Stomach smooth muscle (tissue), 2 donors: ENCODE measurements at regions not wholly inside any gene's neighbourhood (a gene's known extent, or its start where the extent isn't known, plus 50 kb on each side); places are given as distances from the start of the nearest gene placed in this dataset.
"Not testable (repeated sequence)": the region's sequence is repeated elsewhere in the genome, so short reads cannot be mapped to it uniquely, and the experiment has no call there.

Experiments
- H3K27ac ChIP-seq: one replicate; pipeline ENCODE4 v1.7.0; 2013; ENCODE audit warnings: mild to moderate bottlenecking, low read length, inconsistent platforms
- H3K27me3 ChIP-seq, 2 donors: one replicate each; pipeline ENCODE4 v1.7.0; 2013; ENCODE audit warnings: low read length in 2 of 2; ENCODE audit not compliant: insufficient read depth in 2 of 2, control insufficient read depth in 1 of 2
- H3K36me3 ChIP-seq, 2 donors: one replicate each; pipeline ENCODE4 v1.7.0; 2013; ENCODE audit warnings: low read length in 2 of 2; ENCODE audit not compliant: control insufficient read depth in 2 of 2, insufficient read depth in 2 of 2
- H3K4me1 ChIP-seq: one replicate; pipeline ENCODE4 v1.7.0; 2013; ENCODE audit warnings: low read length; ENCODE audit not compliant: control insufficient read depth, insufficient read depth
- H3K4me3 ChIP-seq, 2 donors: one replicate each; pipeline ENCODE4 v1.7.0; 2013; ENCODE audit warnings: low read length in 2 of 2
- H3K9ac ChIP-seq, 2 donors: one replicate each; pipeline ENCODE4 v1.7.0; 2013; ENCODE audit warnings: low read length in 2 of 2, mild to moderate bottlenecking in 1 of 2
- H3K9me3 ChIP-seq, 2 donors: one replicate each; pipeline ENCODE4 v1.7.0; 2013; ENCODE audit warnings: low read length in 2 of 2; ENCODE audit not compliant: control insufficient read depth in 2 of 2
- donor health status: healthy.
- donor health status: Pancreatic carcinoma.

DNA sequence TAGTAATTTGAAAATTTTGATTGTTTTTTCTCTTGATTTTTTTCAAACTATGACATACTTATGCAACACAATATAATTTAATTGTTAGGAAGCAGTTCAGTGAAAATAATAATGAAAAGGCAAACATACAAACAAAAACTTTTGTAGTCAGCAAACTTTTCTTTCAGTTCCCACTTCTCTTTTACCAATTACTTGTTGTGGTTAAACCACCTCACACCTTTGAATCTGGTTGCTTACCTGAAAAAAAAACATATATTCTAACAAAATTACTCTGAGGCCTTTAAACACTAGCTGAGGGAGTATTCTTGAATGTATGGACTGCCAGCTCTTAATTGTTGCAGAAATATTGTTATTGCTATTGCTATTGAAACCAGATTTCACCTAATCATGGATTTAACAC is 266.2 kb upstream of the SEMA3C start:
- Histone ChIP-seq H3K36me3 (no peaks in the 10 kb centered on the region), H3K9me3 (no peaks in the 10 kb centered on the region), H3K9ac (no peak overlapping the region), H3K4me1 (no peaks in the 10 kb centered on the region), H3K4me3 (no peak overlapping the region), H3K27ac (no peak overlapping the region), H3K27me3 (no peaks in the 10 kb centered on the region)

DNA sequence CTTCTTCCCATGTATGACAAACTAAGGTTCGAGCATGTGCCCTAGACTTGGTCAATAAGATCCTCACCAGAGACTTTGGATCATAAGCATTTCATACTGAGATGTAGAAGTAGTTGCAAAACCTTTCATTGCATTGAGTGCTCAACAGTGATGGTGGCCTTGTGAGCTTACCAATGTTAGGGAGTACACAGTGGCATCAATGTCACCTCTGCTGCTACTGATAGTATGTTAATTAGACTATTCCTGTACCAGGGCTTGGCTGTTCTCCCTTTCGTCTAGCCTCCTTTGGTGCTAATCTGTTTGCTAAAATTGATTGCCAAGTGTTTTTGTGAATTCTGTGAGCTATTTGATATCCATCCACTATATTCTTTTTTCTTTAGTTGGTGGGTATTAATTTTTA is 264.5 kb upstream of the SEMA3C start:
- no peaks in the 10 kb centered on the region for H3K4me1 ChIP-seq
- no peaks in the 10 kb centered on the region for H3K27me3 ChIP-seq
- no peak overlapping the region for H3K4me3 ChIP-seq
- H3K27ac ChIP-seq = no peak overlapping the region
- H3K36me3 ChIP-seq = no peaks in the 10 kb centered on the region
- H3K9me3 ChIP-seq = no peaks in the 10 kb centered on the region
- no peak overlapping the region for H3K9ac ChIP-seq

DNA sequence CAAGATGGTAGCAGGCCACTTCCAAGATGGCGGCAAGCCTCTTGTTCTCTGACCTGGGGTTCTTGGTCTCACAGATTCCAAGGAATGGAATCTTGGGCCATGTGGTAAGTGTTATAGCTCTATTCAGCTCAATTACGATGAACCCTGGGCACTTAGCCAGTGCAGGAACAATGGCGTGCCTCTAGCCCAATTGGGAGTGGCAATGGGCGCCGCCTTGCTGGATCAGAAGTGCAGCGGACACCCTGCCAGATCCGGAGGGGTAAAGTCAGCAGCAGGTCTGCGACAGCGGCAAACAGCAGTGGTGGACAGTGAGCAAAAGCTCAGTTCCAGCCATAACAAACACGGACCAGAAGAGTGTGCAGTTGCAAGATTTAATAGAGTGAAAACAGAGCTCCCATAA is 263.2 kb upstream of the SEMA3C start:
- H3K27me3 ChIP-seq, H3K27ac ChIP-seq, H3K36me3 ChIP-seq: not testable (repeated sequence)

DNA sequence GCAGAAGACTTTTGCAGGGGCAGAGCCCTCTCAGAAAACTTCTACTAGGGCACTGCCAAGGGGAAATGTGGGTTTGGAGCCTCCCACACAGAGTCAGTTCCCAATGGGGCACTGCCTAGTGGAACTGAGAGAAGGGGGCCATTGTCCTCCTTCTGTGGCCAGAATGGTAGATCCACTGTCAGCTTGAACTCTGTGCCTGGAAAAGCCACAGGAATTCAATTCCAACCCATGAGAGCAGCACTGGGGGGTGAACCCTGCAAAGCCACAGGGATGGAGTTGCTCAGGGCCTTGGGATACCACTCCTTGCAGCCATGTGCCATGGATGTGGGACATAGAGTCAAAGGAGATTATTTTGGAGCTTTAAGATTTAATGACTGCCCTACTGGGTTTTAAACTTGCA is 262.2 kb upstream of the SEMA3C start:
- no peak overlapping the region for H3K4me3 ChIP-seq
- H3K4me1 ChIP-seq = no peaks in the 10 kb centered on the region
- H3K27me3 ChIP-seq = no peaks in the 10 kb centered on the region
- no peaks in the 10 kb centered on the region for H3K9me3 ChIP-seq
- H3K27ac ChIP-seq = no peak overlapping the region
- H3K9ac ChIP-seq = no peak overlapping the region
- no peaks in the 10 kb centered on the region for H3K36me3 ChIP-seq

More for the DNA sequence above, 263.2 kb upstream of the SEMA3C start:
- not testable (repeated sequence) for H3K9ac ChIP-seq, H3K4me3 ChIP-seq, H3K9me3 ChIP-seq, H3K4me1 ChIP-seq

DNA sequence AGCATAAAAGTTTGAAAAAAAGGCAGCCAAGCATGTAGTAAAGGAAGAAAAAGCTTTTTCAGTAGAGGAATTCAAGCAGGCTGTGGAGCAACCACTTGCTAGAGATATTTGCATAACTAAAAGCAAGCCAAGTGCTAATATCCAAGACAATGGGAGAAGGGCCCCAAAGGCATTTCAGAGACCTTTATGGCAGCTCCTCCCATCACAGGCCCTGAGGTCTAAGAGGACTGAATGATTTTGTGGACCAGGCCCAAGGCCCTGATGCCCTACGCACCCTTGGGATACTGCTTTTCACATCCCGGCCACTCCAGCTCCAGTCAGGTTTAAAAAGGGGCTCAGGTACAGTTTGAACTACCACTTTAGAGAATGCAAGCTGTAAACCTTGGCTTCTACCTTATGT is 261.7 kb upstream of the SEMA3C start:
- Histone ChIP-seq H3K9me3 (no peaks in the 10 kb centered on the region), H3K4me1 (no peaks in the 10 kb centered on the region), H3K27me3 (no peaks in the 10 kb centered on the region), H3K9ac (no peak overlapping the region), H3K4me3 (no peak overlapping the region), H3K27ac (no peak overlapping the region), H3K36me3 (no peaks in the 10 kb centered on the region)

DNA sequence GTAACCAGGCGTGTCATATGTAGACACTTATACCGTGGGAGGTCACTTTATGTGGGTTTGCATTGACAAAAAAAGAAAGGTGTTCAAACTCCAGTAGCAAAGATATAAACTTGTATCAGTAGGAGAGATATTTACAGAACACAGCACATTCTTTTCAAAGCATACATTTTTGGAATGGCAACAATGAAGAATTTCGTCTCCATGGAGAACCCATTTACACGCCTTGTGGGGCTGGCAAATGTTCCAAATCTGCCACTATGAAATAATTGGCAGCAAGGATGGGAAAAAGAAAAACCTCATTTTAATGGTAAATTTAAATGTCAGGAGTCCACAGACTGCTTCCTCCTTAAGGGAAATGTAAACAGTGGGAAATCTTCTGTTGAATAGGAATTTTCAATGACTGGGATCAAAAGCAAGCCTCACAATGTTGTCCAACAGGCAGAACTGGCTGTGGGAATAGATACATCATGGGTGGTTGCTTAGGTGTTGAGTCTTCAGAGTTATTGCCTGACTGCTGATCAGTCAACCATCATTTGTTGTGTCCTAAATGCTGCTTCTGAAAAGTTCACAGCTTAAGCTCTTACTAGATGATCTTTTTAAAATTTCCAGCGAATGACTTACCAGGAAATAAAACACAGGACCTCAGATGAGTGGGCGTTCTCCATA is 256.6 kb upstream of the SEMA3C start:
- no peaks in the 10 kb centered on the region for H3K4me1 ChIP-seq
- H3K4me3 ChIP-seq = no peak overlapping the region
- H3K36me3 ChIP-seq = no peaks in the 10 kb centered on the region
- no peaks in the 10 kb centered on the region for H3K27me3 ChIP-seq
- no peaks in the 10 kb centered on the region for H3K9me3 ChIP-seq
- no peak overlapping the region for H3K27ac ChIP-seq
- no peak overlapping the region for H3K9ac ChIP-seq

DNA sequence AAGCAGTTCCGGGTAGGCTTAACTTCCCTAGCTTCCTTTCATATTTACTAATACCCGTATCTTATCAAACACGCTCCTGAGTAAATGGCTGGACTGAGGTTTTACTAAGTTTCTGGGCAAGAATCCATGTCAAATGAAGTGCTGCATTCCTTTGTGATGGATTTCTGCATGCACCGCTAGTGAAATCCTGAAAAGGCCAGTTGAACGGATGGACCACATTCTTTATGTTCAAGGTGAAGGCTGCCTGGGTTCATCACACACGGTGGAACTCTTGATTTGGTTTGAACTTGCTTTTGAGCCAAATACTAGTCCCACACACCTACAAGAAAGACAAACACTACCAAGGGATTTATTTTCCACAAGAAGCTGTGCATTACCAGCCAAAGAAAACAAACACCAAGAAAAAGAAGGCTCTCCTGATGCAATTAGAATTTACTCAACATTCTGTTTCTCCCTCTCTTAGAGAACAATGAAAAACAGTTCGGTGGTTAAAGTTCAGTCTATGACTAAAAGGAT is 255.0 kb upstream of the SEMA3C start:
- Histone ChIP-seq H3K4me1 (no peaks in the 10 kb centered on the region), H3K27ac (no peak overlapping the region), H3K9me3 (no peaks in the 10 kb centered on the region)

DNA sequence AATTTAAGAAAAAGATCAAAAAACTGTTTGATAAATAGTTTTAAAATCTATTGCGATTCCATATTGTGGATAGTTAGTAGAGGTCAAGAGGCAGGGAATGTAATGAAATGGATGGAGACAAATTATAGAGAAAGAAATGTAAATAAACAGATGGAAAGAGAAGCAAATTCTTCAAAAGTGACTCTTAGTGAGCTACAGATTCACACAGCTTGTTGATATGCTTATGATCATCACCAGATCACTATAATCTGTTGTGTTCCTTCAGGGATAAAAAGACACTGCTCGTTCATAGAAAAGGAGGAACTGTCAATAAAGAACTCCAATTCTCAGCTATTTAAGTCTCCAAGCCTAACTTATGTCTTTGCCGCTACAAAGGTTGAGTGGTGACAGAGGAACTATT is 251.4 kb upstream of the SEMA3C start:
- H3K27me3 ChIP-seq = no peaks in the 10 kb centered on the region
- no peaks in the 10 kb centered on the region for H3K9me3 ChIP-seq
- H3K27ac ChIP-seq = no peak overlapping the region
- H3K4me3 ChIP-seq = no peak overlapping the region
- H3K36me3 ChIP-seq = no peaks in the 10 kb centered on the region
- no peak overlapping the region for H3K9ac ChIP-seq
- H3K4me1 ChIP-seq = no peaks in the 10 kb centered on the region

More for the DNA sequence above, 255.0 kb upstream of the SEMA3C start:
- no peaks in the 10 kb centered on the region for H3K36me3 ChIP-seq
- no peak overlapping the region for H3K4me3 ChIP-seq
- no peaks in the 10 kb centered on the region for H3K27me3 ChIP-seq
- H3K9ac ChIP-seq = no peak overlapping the region

DNA sequence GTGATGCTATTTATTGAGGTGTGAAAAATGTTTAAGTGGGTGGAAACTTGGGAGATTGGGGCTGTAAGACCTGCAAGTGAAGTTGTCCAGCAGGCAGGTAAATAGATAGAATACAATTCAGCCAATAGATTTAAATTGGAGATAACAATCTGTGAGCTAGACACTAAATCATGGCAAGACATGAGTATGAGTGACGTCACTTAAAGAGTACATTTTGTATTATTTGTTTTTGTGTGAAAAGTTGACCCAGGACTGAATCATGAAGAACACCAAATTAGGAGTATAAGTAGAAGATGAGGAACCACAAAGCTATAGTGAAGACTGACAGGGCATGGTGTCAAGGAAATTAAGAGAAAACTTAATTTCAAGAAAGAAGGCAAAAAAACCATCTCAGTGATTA is 249.1 kb upstream of the SEMA3C start:
- Histone ChIP-seq H3K27ac (no peak overlapping the region), H3K9ac (no peak overlapping the region), H3K27me3 (no peaks in the 10 kb centered on the region), H3K36me3 (no peaks in the 10 kb centered on the region), H3K9me3 (no peaks in the 10 kb centered on the region), H3K4me3 (no peak overlapping the region), H3K4me1 (no peaks in the 10 kb centered on the region)

DNA sequence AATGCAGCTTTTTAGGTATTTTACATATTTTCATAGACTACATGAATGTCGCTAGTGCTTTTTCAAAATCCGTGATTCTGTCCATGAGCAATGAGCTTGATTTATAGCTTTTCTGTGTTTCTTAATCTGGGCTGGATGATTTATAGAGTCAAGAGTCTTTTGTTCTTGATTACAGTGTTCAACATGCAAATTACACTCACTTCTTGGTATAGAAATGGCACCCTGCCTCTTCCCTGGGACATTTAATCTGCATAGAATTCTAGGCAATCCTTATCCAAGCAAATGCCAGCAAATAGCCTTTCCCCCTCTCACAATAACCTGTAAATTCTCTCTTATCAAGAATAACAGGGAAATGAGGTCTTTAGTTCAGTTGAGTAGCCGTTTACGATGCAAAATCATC is 246.2 kb upstream of the SEMA3C start:
- H3K36me3 ChIP-seq = no peaks in the 10 kb centered on the region

DNA sequence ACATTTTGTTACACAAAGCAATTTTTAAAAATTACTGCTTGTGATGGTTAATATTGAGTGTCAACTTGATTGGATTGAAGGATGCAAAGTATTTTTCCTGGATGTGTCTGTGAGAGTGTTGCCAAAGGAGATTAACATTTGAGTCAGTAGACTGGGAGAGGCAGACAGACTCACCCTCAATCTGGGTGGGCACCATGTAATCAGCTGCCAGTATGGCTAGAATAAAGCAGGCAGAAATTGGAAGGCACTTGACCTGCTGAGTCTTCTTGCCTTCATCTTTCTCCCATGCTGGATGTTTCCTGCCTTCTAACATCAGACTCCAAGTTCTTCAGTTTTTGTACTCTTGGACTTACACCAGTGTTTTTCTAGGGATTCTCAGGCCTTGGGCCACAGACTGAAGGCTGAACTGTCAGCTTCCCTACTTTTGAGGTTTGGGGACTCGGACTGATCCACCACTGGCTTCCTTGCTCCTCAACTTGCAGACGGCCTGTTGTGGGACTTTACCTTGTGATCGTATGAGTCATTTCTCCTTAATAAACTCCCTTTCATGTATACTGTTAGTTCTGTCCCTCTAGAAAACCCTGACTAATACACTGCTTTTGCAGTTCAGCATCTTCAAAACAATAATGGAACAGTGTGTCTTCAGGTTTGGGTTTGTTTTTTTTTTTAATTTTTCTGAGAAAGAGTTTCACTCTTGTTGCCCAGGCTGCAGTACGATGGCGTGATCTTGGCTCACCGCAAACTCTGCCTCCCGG is 244.1 kb upstream of the SEMA3C start:
- H3K9ac ChIP-seq = no peak overlapping the region
- H3K4me3 ChIP-seq = no peak overlapping the region
- no peaks in the 10 kb centered on the region for H3K27me3 ChIP-seq
- H3K27ac ChIP-seq = no peak overlapping the region
- H3K36me3 ChIP-seq = no peaks in the 10 kb centered on the region
- no peaks in the 10 kb centered on the region for H3K9me3 ChIP-seq
- H3K4me1 ChIP-seq = no peaks in the 10 kb centered on the region

More for the DNA sequence above, 246.2 kb upstream of the SEMA3C start:
- Histone ChIP-seq H3K27ac (no peak overlapping the region), H3K4me1 (no peaks in the 10 kb centered on the region), H3K4me3 (no peak overlapping the region), H3K27me3 (no peaks in the 10 kb centered on the region), H3K9ac (no peak overlapping the region), H3K9me3 (no peaks in the 10 kb centered on the region)
